ENCODE measurements at regions not wholly inside any gene's neighbourhood (a gene's known extent, or its start where the extent isn't known, plus 50 kb on each side); places are given as distances from the start of the nearest gene placed in this dataset.

DNA sequence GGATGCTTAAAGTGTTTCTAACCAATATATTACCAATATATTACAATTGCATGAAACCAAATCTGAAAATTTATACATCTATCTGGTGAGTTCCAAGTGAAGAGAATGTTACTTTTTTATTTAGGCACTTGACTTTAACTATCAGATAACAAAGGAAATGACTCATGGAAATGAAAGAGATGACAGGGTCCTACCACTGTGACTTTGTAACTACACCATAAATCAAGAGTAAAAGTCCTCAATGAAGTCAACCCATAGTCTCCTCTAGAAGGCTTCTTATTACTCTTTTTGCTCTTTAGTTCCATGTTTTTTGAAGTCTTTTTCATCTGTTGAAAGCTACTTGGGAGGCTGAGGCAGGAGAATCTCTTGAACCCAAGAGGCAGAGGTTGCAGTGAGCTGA lies 545.0 kb upstream of the PIK3C3 start:
- TF ChIP-seq, protein P1, sequence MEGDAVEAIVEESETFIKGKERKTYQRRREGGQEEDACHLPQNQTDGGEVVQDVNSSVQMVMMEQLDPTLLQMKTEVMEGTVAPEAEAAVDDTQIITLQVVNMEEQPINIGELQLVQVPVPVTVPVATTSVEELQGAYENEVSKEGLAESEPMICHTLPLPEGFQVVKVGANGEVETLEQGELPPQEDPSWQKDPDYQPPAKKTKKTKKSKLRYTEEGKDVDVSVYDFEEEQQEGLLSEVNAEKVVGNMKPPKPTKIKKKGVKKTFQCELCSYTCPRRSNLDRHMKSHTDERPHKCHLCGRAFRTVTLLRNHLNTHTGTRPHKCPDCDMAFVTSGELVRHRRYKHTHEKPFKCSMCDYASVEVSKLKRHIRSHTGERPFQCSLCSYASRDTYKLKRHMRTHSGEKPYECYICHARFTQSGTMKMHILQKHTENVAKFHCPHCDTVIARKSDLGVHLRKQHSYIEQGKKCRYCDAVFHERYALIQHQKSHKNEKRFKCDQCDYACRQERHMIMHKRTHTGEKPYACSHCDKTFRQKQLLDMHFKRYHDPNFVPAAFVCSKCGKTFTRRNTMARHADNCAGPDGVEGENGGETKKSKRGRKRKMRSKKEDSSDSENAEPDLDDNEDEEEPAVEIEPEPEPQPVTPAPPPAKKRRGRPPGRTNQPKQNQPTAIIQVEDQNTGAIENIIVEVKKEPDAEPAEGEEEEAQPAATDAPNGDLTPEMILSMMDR (IDR thresholded peaks at IDR 0.05): no peak
- TF ChIP-seq POLR2A (IDR thresholded peaks at IDR 0.05): no peak
- no peak for TF ChIP-seq POLR2AphosphoS5 (IDR thresholded peaks at IDR 0.05)
- no peak for TF ChIP-seq EP300 (IDR thresholded peaks at IDR 0.05; ENCODE audit: low read depth)
